GM12878 (cell line): ENCODE measurements at regions not wholly inside any gene's neighbourhood (a gene's known extent, or its start where the extent isn't known, plus 50 kb on each side); places are given as distances from the start of the nearest gene placed in this dataset.
"Not testable (repeated sequence)": the region's sequence is repeated elsewhere in the genome, so short reads cannot be mapped to it uniquely, and the experiment has no call there.

Source experiments
- ATAC-seq: fragments of 200-7000 bp; cut with Tn5 transposase; 3 replicates; pipeline ENCODE4 v1.9.1; 2020; ENCODE audit warnings: mild to moderate bottlenecking, moderate library complexity
- BruUV-seq: library from RNA; stranded (reverse); fragments of 400-500 nt; replicated peaks from 2 replicates; lab custom pipeline; 2021; lab: Mats Ljungman, UMichigan
- CTCF ChIA-PET: fragments of 300-600 bp; sonication (Branson Sonifier 250); formaldehyde crosslinking; extraction: SDS; loops from one replicate; lab custom pipeline; 2021; ENCODE audit warnings: inconsistent platforms; lab: Yijun Ruan, JAX
- POLR2A ChIA-PET: fragments of 350-600 bp; formaldehyde crosslinking; extraction: SDS; loops from one replicate; lab custom pipeline; 2021; ENCODE audit warnings: inconsistent platforms; lab: Charles Lee
- RAD21 ChIA-PET: fragments of 300-600 bp; sonication (Branson Sonifier 250); formaldehyde crosslinking; loops from one replicate; lab custom pipeline; 2023; ENCODE audit warnings: antibody characterized with exemption; ENCODE audit not compliant: unreplicated experiment; lab: Charles Lee
- SMC1A ChIA-PET: fragments of 300-600 bp; sonication (Branson Sonifier 250); formaldehyde crosslinking; loops from one replicate; lab custom pipeline; 2023; ENCODE audit not compliant: unreplicated experiment, uncharacterized antibody; lab: Charles Lee
- DNase-seq: peaks from one replicate; pipeline ENCODE4 v3.0.0-alpha.2; 2011; ENCODE audit warnings: low read depth, low spot score
- FAIRE-seq: peaks from 3 replicates; lab custom pipeline; 2011; peaks lifted over from hg19 to GRCh38; lab: Jason Lieb, UNC
- H2AFZ ChIP-seq: 2 replicates; pipeline ENCODE4 v1.6.0; 2011; ENCODE audit warnings: low read depth, low read length, control low read depth; ENCODE audit not compliant: control insufficient read depth
- H3K27ac ChIP-seq: 2 replicates; pipeline ENCODE4 v1.5.1; 2011; ENCODE audit warnings: control low read depth; ENCODE audit not compliant: control insufficient read depth, insufficient read depth
- H3K27me3 ChIP-seq, 2 experiments: replicated peaks in 1 of 2; 2 replicates each; pipeline versions ENCODE4 v1.6.0 to v1.6.1; 2011; ENCODE audit warnings: low read length in 1 of 2; ENCODE audit not compliant: control insufficient read depth in 2 of 2, insufficient read depth in 2 of 2
- H3K36me3 ChIP-seq, 2 experiments: 2 replicates each; pipeline ENCODE4 v1.5.1; 2011; ENCODE audit warnings: low read length in 1 of 2; ENCODE audit not compliant: control insufficient read depth in 2 of 2, insufficient read depth in 2 of 2
- H3K4me1 ChIP-seq: 2 replicates; pipeline ENCODE4 v1.6.1; 2011; ENCODE audit warnings: mild to moderate bottlenecking, low read length, moderate library complexity, mixed read lengths; ENCODE audit not compliant: control insufficient read depth, insufficient read depth
- H3K4me2 ChIP-seq: 2 replicates; pipeline ENCODE4 v1.6.0; 2011; ENCODE audit warnings: control low read depth; ENCODE audit not compliant: control insufficient read depth, insufficient read depth
- H3K4me3 ChIP-seq: fragments of 200-600 bp; sonication (generic); 2 replicates; pipeline ENCODE4 v1.5.1; 2016
- H3K79me2 ChIP-seq: 2 replicates; pipeline ENCODE4 v1.6.0; 2011; ENCODE audit warnings: low read length; ENCODE audit not compliant: control insufficient read depth, insufficient read depth
- H3K9ac ChIP-seq: 2 replicates; pipeline ENCODE4 v1.8.0; 2011; ENCODE audit warnings: low read length, control low read depth, mixed read lengths; ENCODE audit not compliant: control insufficient read depth, insufficient read depth
- H3K9me3 ChIP-seq: replicated peaks from 3 replicates; pipeline ENCODE4 v1.5.1; 2011; ENCODE audit warnings: mild to moderate bottlenecking, low read length; ENCODE audit not compliant: control insufficient read depth, insufficient read depth
- H4K20me1 ChIP-seq: 2 replicates; pipeline ENCODE4 v1.6.0; 2011; ENCODE audit not compliant: control insufficient read depth, insufficient read depth
- HDAC6 ChIP-seq: fragments of 200-600 bp; sonication (generic); IDR thresholded peaks from one replicate; pipeline ENCODE4 v1.8.0; 2017; ENCODE audit warnings: antibody characterized with exemption; ENCODE audit not compliant: unreplicated experiment
- USF1 ChIP-seq: IDR thresholded peaks from 2 replicates; pipeline ENCODE4 v1.6.1; 2011; ENCODE audit warnings: borderline replicate concordance, low read depth, mild to moderate bottlenecking, moderate library complexity, mixed read lengths, low read length; ENCODE audit not compliant: insufficient read depth; ENCODE audit errors: extremely low read length
- YY1 ChIP-seq: IDR thresholded peaks from 2 replicates; pipeline ENCODE4 v1.6.1; 2011; ENCODE audit warnings: low read depth, mild to moderate bottlenecking, low read length
- ZNF687 ChIP-seq: fragments of 450-650 bp; IDR thresholded peaks from 2 replicates; pipeline ENCODE4 v1.6.1; 2017; ENCODE audit warnings: mild to moderate bottlenecking, moderate library complexity
- WGBS: methylation state at CpG from one replicate; pipeline ENCODE4 v1.1.6; 2016; ENCODE audit warnings: low lambda C conversion rate; ENCODE audit not compliant: insufficient replicate concordance, insufficient coverage; ENCODE audit errors: missing lambda C conversion rate; 5-methylcytosine and 5-hydroxymethylcytosine counted together
- in situ Hi-C: fragments of 300-500 bp; cut with MboI; formaldehyde crosslinking; loops from 9 replicates; pipeline ENCODE4 v1.14.3; 2018; ENCODE audit warnings: mixed read lengths
- intact Hi-C: fragments of 100-400 bp; cut with micrococcal nuclease; formaldehyde crosslinking; loops from one replicate; pipeline ENCODE4 v1.14.2; 2022; ENCODE audit not compliant: unreplicated experiment

- no peak for TF ChIP-seq ZNF687
- no peak for TF ChIP-seq USF1
- TF ChIP-seq YY1, result no peak
- TF ChIP-seq HDAC6, result no peak
These were observed 125.7 kb upstream of the MTPN start (continued) for GRCh38 chr7:136102881-136103280.

GRCh38 chr7:136092714-136093113, 115.6 kb upstream of the MTPN start:
- FAIRE-seq, H3K79me2 ChIP-seq, H3K4me1 ChIP-seq, H4K20me1 ChIP-seq, BruUV-seq, RAD21 ChIA-PET, ATAC-seq, DNase-seq, CTCF ChIA-PET, SMC1A ChIA-PET, POLR2A ChIA-PET, H2AFZ ChIP-seq, H3K27ac ChIP-seq, H3K4me3 ChIP-seq, H3K4me2 ChIP-seq, H3K9ac ChIP-seq, intact Hi-C loops, H3K36me3 ChIP-seq, in situ Hi-C loops, H3K9me3 ChIP-seq, H3K27me3 ChIP-seq: not testable (repeated sequence)
- WGBS, result 43% methylated on average over 5 of the region's 5 CpGs
